Panc1 (cell line): ENCODE measurements at regions not wholly inside any gene's neighbourhood (a gene's known extent, or its start where the extent isn't known, plus 50 kb on each side); places are given as distances from the start of the nearest gene placed in this dataset.

ENCODE experiments used
- ATAC-seq: fragments of 200-7000 bp; cut with Tn5 transposase; 2 replicates; pipeline ENCODE4 v1.9.1; 2020; ENCODE audit warnings: mild to moderate bottlenecking, moderate library complexity
- BruUV-seq: library from RNA; stranded (reverse); fragments of 400-500 nt; replicated peaks from 2 replicates; lab custom pipeline; 2021; lab: Mats Ljungman, UMichigan
- CTCF ChIA-PET: fragments of 300-600 bp; sonication (Branson Sonifier 250); formaldehyde crosslinking; loops from one replicate; lab custom pipeline; 2022; ENCODE audit warnings: antibody characterized with exemption; lab: Charles Lee
- POLR2A ChIA-PET: fragments of 300-600 bp; sonication (Branson Sonifier 250); formaldehyde crosslinking; loops from one replicate; lab custom pipeline; 2022; ENCODE audit warnings: antibody characterized with exemption; lab: Charles Lee
- DNase-seq: peaks from one replicate; pipeline ENCODE4 v3.0.0-alpha.2; 2010; ENCODE audit warnings: low read depth, low spot score
- H3K27ac ChIP-seq: 2 replicates; pipeline ENCODE4 v1.5.1; 2011; ENCODE audit warnings: mild to moderate bottlenecking, low read length, inconsistent platforms
- H3K27me3 ChIP-seq: fragments of 200-500 bp; sonication (Bioruptor generic); 2 replicates; pipeline ENCODE4 v1.6.0; 2014; ENCODE audit warnings: low read length, inconsistent platforms; ENCODE audit not compliant: control insufficient read depth, insufficient read depth
- H3K36me3 ChIP-seq: fragments of 200-500 bp; sonication (Bioruptor generic); 2 replicates; pipeline ENCODE4 v1.5.1; 2014; ENCODE audit warnings: inconsistent platforms, mild to moderate bottlenecking, low read length, moderate library complexity; ENCODE audit not compliant: control insufficient read depth, insufficient read depth
- H3K4me1 ChIP-seq: 2 replicates; pipeline ENCODE4 v1.5.1; 2011; ENCODE audit warnings: inconsistent platforms, mild to moderate bottlenecking, low read length, moderate library complexity; ENCODE audit not compliant: control insufficient read depth, insufficient read depth
- H3K4me3 ChIP-seq, 2 experiments: 2 replicates each; pipeline ENCODE4 v1.5.1; 2011 to 2012; ENCODE audit warnings: low read depth in 2 of 2, low read length in 2 of 2, mild to moderate bottlenecking in 2 of 2, inconsistent platforms in 1 of 2, moderate library complexity in 1 of 2
- H3K9me3 ChIP-seq: fragments of 200-500 bp; sonication (Bioruptor generic); 2 replicates; pipeline ENCODE4 v1.5.1; 2014; ENCODE audit warnings: low read depth, mild to moderate bottlenecking, inconsistent platforms, low read length, moderate library complexity; ENCODE audit not compliant: control insufficient read depth, insufficient read depth
- POLR2AphosphoS5 ChIP-seq: IDR thresholded peaks from 2 replicates; pipeline ENCODE4 v1.6.1; 2012; ENCODE audit warnings: mild to moderate bottlenecking, low read depth, low read length, moderate library complexity
- SIN3A ChIP-seq: IDR thresholded peaks from 2 replicates; pipeline ENCODE4 v1.6.1; 2012; ENCODE audit warnings: low read depth, mild to moderate bottlenecking, low read length, moderate library complexity, borderline replicate concordance; ENCODE audit not compliant: insufficient read depth
- TCF7L2 ChIP-seq: IDR thresholded peaks from 2 replicates; pipeline ENCODE4 v1.6.1; 2011; ENCODE audit warnings: mild to moderate bottlenecking, low read depth, low read length, inconsistent platforms
- in situ Hi-C: cut with HindIII; loops from 2 replicates; pipeline ENCODE4 v1.10.0; 2016; ENCODE audit warnings: low sequenced_read_pairs, low pct_unique_long_range_greater_than_20kb
- intact Hi-C: fragments of 100-400 bp; cut with micrococcal nuclease; formaldehyde crosslinking; loops from one replicate; pipeline ENCODE4 v1.10.0; 2022; ENCODE audit not compliant: unreplicated experiment
- TF ChIP-seq, protein P1 (sequence below), 2 experiments: IDR thresholded peaks; 2 replicates each; pipeline ENCODE4 v1.6.1; 2011 to 2012; ENCODE audit warnings: low read depth in 2 of 2, control low read depth in 1 of 2, low read length in 1 of 2, mild to moderate bottlenecking in 1 of 2, moderate library complexity in 1 of 2; ENCODE audit not compliant: insufficient read depth in 1 of 2
- TF ChIP-seq, protein P2 (sequence below): fragments of 450-650 bp; IDR thresholded peaks from 2 replicates; pipeline ENCODE4 v1.5.1; 2017; ENCODE audit warnings: mild to moderate bottlenecking

DNA sequence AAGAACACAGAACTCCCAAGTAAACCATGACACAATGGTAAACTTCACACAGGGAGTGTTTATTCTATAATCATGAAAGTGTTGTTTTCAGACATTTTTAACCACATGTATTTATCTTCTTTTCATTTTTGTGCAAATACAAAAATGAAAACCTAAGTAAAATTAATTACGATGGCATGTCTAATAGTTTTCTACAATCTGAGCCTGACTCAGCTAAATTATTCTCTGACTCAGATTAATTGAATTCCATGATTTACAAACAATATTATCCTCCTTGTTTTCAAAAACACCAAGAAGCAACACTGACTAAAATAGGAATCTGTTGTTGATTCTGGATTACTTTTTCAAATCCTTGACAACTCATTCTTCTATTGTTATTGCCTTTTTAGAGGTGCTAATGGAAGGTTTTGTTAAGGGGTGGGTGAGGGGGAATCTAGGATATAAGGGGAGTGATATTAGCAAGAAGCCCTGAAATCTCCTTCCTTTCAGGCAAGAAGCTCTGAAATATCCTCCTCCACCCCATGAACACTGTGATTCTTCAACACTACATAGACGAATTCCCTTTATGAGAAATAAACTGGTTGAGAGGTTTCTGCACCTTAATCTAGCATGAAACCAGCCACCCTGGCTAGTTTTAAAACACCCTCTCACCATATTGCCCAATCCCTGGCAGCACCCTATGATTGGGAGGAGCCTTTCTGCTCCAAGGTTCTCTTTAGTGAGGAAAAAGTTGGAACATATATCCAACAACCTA is 1057.7 kb upstream of the PCDH20 start:
- TF ChIP-seq POLR2AphosphoS5 = no peak
- TF ChIP-seq, protein P1, sequence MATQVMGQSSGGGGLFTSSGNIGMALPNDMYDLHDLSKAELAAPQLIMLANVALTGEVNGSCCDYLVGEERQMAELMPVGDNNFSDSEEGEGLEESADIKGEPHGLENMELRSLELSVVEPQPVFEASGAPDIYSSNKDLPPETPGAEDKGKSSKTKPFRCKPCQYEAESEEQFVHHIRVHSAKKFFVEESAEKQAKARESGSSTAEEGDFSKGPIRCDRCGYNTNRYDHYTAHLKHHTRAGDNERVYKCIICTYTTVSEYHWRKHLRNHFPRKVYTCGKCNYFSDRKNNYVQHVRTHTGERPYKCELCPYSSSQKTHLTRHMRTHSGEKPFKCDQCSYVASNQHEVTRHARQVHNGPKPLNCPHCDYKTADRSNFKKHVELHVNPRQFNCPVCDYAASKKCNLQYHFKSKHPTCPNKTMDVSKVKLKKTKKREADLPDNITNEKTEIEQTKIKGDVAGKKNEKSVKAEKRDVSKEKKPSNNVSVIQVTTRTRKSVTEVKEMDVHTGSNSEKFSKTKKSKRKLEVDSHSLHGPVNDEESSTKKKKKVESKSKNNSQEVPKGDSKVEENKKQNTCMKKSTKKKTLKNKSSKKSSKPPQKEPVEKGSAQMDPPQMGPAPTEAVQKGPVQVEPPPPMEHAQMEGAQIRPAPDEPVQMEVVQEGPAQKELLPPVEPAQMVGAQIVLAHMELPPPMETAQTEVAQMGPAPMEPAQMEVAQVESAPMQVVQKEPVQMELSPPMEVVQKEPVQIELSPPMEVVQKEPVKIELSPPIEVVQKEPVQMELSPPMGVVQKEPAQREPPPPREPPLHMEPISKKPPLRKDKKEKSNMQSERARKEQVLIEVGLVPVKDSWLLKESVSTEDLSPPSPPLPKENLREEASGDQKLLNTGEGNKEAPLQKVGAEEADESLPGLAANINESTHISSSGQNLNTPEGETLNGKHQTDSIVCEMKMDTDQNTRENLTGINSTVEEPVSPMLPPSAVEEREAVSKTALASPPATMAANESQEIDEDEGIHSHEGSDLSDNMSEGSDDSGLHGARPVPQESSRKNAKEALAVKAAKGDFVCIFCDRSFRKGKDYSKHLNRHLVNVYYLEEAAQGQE (IDR thresholded peaks at IDR 0.05; ENCODE audit: insufficient read depth in 1 of 2, low read depth in 2 of 2, low read length in 1 of 2) = no peak
- TF ChIP-seq, protein P2, sequence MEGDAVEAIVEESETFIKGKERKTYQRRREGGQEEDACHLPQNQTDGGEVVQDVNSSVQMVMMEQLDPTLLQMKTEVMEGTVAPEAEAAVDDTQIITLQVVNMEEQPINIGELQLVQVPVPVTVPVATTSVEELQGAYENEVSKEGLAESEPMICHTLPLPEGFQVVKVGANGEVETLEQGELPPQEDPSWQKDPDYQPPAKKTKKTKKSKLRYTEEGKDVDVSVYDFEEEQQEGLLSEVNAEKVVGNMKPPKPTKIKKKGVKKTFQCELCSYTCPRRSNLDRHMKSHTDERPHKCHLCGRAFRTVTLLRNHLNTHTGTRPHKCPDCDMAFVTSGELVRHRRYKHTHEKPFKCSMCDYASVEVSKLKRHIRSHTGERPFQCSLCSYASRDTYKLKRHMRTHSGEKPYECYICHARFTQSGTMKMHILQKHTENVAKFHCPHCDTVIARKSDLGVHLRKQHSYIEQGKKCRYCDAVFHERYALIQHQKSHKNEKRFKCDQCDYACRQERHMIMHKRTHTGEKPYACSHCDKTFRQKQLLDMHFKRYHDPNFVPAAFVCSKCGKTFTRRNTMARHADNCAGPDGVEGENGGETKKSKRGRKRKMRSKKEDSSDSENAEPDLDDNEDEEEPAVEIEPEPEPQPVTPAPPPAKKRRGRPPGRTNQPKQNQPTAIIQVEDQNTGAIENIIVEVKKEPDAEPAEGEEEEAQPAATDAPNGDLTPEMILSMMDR = no peak
- no peak for TF ChIP-seq TCF7L2
- no peak for TF ChIP-seq SIN3A
- ATAC-seq (no peak), DNase-seq (no peak)
- H3K4me3 ChIP-seq = no peak overlapping the region
- CTCF ChIA-PET = no interaction called here
- BruUV-seq = no TSS peak
- H3K9me3 ChIP-seq = no peaks in the 10 kb centered on the region
- no peak overlapping the region for H3K27ac ChIP-seq
- intact Hi-C loops (no loop called here), in situ Hi-C loops (no loop called here)
- H3K36me3 ChIP-seq = no peaks in the 10 kb centered on the region
- POLR2A ChIA-PET = no interaction called here
- no peaks in the 10 kb centered on the region for H3K27me3 ChIP-seq
- H3K4me1 ChIP-seq = no peaks in the 10 kb centered on the region

DNA sequence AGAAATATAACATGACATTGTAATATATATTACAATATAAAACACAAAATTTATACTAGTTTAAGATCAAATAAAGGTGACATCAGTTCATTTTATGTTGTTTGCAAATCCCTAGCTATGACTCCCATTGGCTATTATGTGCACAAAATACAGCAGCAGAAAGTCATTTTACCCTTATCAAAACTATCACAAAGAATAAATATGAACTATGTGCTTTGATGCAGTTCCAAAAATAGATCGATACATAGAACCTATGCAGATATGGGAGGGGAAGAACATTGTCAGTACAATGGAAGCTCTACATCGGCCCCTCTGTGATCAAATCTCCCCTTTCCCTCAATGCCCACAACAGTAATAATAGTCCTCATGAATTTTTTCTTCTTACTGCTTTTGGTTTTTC is 1038.1 kb upstream of the PCDH20 start:
- in situ Hi-C loops = no loop called here
- ATAC-seq = no peak
- ChIA-PET CTCF (no interaction called here), POLR2A (no interaction called here)
- Histone ChIP-seq H3K27me3 (no peaks in the 10 kb centered on the region), H3K9me3 (no peaks in the 10 kb centered on the region), H3K4me3 (no peak overlapping the region), H3K27ac (no peak overlapping the region), H3K4me1 (no peaks in the 10 kb centered on the region), H3K36me3 (no peaks in the 10 kb centered on the region)
- TF ChIP-seq, protein P2 = no peak
- TF ChIP-seq, protein P1 (IDR thresholded peaks at IDR 0.05; ENCODE audit: insufficient read depth in 1 of 2, low read depth in 2 of 2, low read length in 1 of 2) = no peak
- TF ChIP-seq SIN3A = no peak
- TF ChIP-seq POLR2AphosphoS5 = no peak
- TF ChIP-seq TCF7L2 = no peak
- DNase-seq = no peak
- intact Hi-C loops = no loop called here
- no TSS peak for BruUV-seq
